GM12874 (cell line): ENCODE measurements at regions not wholly inside any gene's neighbourhood (a gene's known extent, or its start where the extent isn't known, plus 50 kb on each side); places are given as distances from the start of the nearest gene placed in this dataset.
A peak's percentile ranks its signal among the peaks of the same experiment; 100 is the strongest.

ENCODE experiments used
- CTCF ChIP-seq: IDR thresholded peaks from 2 replicates; pipeline ENCODE4 v1.5.1; 2011; ENCODE audit warnings: low read depth, mild to moderate bottlenecking, control low read depth, low read length, moderate library complexity; ENCODE audit not compliant: insufficient read depth

GRCh38 chr1:65687428-65688214 is 105.1 kb upstream of the PDE4B start:
- peak; percentile 86 for TF ChIP-seq CTCF

GRCh38 chr1:65688215-65688566 is 104.5 kb upstream of the PDE4B start:
- no peak for TF ChIP-seq CTCF

GRCh38 chr1:65688848-65689247 is 103.8 kb upstream of the PDE4B start:
- TF ChIP-seq CTCF, result no peak

- TF ChIP-seq CTCF, result no peak
These were observed 101.4 kb upstream of the PDE4B start for GRCh38 chr1:65691152-65691900.

GRCh38 chr1:65691972-65692371 is 100.7 kb upstream of the PDE4B start:
- no peak for TF ChIP-seq CTCF

- TF ChIP-seq CTCF, result no peak
These were observed 98.6 kb upstream of the PDE4B start for GRCh38 chr1:65694126-65694525.

GRCh38 chr1:65694933-65695332 is 97.8 kb upstream of the PDE4B start:
- no peak for TF ChIP-seq CTCF
